ENCODE measurements at regions not wholly inside any gene's neighbourhood (a gene's known extent, or its start where the extent isn't known, plus 50 kb on each side); places are given as distances from the start of the nearest gene placed in this dataset.

GRCh38 chr12:25785134-25785533 is 173.3 kb upstream of the RASSF8 start:
- TF ChIP-seq EZH2 (IDR thresholded peaks at IDR 0.05; ENCODE audit: low read length) (no peak), CTCF (optimal IDR thresholded peaks at IDR 0.05 in 1 of 3, IDR thresholded peaks at IDR 0.05 in 1 of 3, conservative IDR thresholded peaks at IDR 0.05 in 1 of 3; ENCODE audit: extremely low read depth in 1 of 3, insufficient read depth in 2 of 3, low read length in 3 of 3) (no peak)
